H9 (cell line): ENCODE measurements at regions not wholly inside any gene's neighbourhood (a gene's known extent, or its start where the extent isn't known, plus 50 kb on each side); places are given as distances from the start of the nearest gene placed in this dataset.

Experiments used
- DNase-seq: peaks from one replicate; pipeline ENCODE4 v3.0.0-alpha.2; 2017
- H2AFZ ChIP-seq: one replicate; pipeline ENCODE4 v1.6.1; 2013; ENCODE audit warnings: mild to moderate bottlenecking, low read length, control low read depth, moderate library complexity
- H2AK5ac ChIP-seq: 2 replicates; pipeline ENCODE4 v1.6.1; 2013; ENCODE audit warnings: low read length, control low read depth, mixed read lengths; ENCODE audit not compliant: insufficient read length
- H2BK120ac ChIP-seq: one replicate; pipeline ENCODE4 v1.6.1; 2013; ENCODE audit warnings: low read depth, mild to moderate bottlenecking, low read length, control low read depth, inconsistent platforms; ENCODE audit not compliant: poor library complexity, severe bottlenecking
- H2BK12ac ChIP-seq: 2 replicates; pipeline ENCODE4 v1.6.1; 2013; ENCODE audit warnings: low read length, control low read depth, mixed read lengths, low read depth; ENCODE audit not compliant: insufficient read length
- H2BK15ac ChIP-seq: 2 replicates; pipeline ENCODE4 v1.6.1; 2013; ENCODE audit warnings: low read depth, low read length, control low read depth
- H2BK20ac ChIP-seq: one replicate; pipeline ENCODE4 v1.6.1; 2013; ENCODE audit warnings: low read depth, mild to moderate bottlenecking, low read length, control low read depth, inconsistent platforms; ENCODE audit not compliant: poor library complexity, severe bottlenecking
- H2BK5ac ChIP-seq: 2 replicates; pipeline ENCODE4 v1.6.1; 2013; ENCODE audit warnings: low read length, control low read depth, mixed read lengths; ENCODE audit not compliant: insufficient read length
- H3K14ac ChIP-seq: 2 replicates; pipeline ENCODE4 v1.6.1; 2013; ENCODE audit warnings: low read length, control low read depth; ENCODE audit not compliant: insufficient read depth
- H3K18ac ChIP-seq: 2 replicates; pipeline ENCODE4 v1.6.1; 2013; ENCODE audit warnings: low read depth, mild to moderate bottlenecking, mixed read lengths, low read length, control low read depth; ENCODE audit not compliant: insufficient read length
- H3K23ac ChIP-seq: 2 replicates; pipeline ENCODE4 v1.6.1; 2013; ENCODE audit warnings: low read length, control low read depth, mixed read lengths, low read depth; ENCODE audit not compliant: insufficient read length
- H3K23me2 ChIP-seq: 2 replicates; pipeline ENCODE4 v1.6.1; 2013; ENCODE audit warnings: low read depth, mild to moderate bottlenecking, mixed read lengths, low read length, control low read depth; ENCODE audit not compliant: insufficient read length, poor library complexity, severe bottlenecking
- H3K27ac ChIP-seq: 2 replicates; pipeline ENCODE4 v1.5.1; 2013; ENCODE audit warnings: low read length, control low read depth, mixed read lengths, low read depth; ENCODE audit not compliant: insufficient read length
- H3K27me3 ChIP-seq: 2 replicates; pipeline ENCODE4 v1.6.1; 2013; ENCODE audit warnings: low read length, control low read depth, inconsistent platforms; ENCODE audit not compliant: insufficient read depth
- H3K4ac ChIP-seq: 2 replicates; pipeline ENCODE4 v1.6.1; 2013; ENCODE audit warnings: low read depth, mild to moderate bottlenecking, control low read depth, inconsistent platforms, low read length, moderate library complexity
- H3K4me1 ChIP-seq: 2 replicates; pipeline ENCODE4 v1.6.1; 2013; ENCODE audit warnings: low read length, control low read depth, inconsistent platforms; ENCODE audit not compliant: insufficient read depth
- H3K4me2 ChIP-seq: 2 replicates; pipeline ENCODE4 v1.6.1; 2013; ENCODE audit warnings: low read length, control low read depth, mixed read lengths; ENCODE audit not compliant: insufficient read length, insufficient read depth
- H3K56ac ChIP-seq: 2 replicates; pipeline ENCODE4 v1.6.1; 2013; ENCODE audit warnings: low read depth, mild to moderate bottlenecking, mixed read lengths, low read length, control low read depth; ENCODE audit not compliant: insufficient read length
- H3K79me1 ChIP-seq: 2 replicates; pipeline ENCODE4 v1.6.1; 2013; ENCODE audit warnings: low read depth, mild to moderate bottlenecking, moderate library complexity, low read length, control low read depth, inconsistent platforms; ENCODE audit not compliant: insufficient read depth, poor library complexity, severe bottlenecking
- H3K79me2 ChIP-seq: 2 replicates; pipeline ENCODE4 v1.6.1; 2013; ENCODE audit warnings: low read length, control low read depth, inconsistent platforms; ENCODE audit not compliant: insufficient read depth
- H3K9ac ChIP-seq: 2 replicates; pipeline ENCODE4 v1.6.1; 2013; ENCODE audit warnings: low read length, control low read depth, mixed read lengths; ENCODE audit not compliant: insufficient read length; ENCODE audit errors: extremely low read depth
- H3K9me3 ChIP-seq: one replicate; pipeline ENCODE4 v1.6.1; 2013; ENCODE audit warnings: low read depth, low read length, inconsistent platforms; ENCODE audit not compliant: control insufficient read depth
- H3T11ph ChIP-seq: one replicate; pipeline ENCODE4 v1.6.1; 2013; ENCODE audit warnings: mild to moderate bottlenecking, low read length, control low read depth, inconsistent platforms
- H4K20me1 ChIP-seq: one replicate; pipeline ENCODE4 v1.6.1; 2013; ENCODE audit not compliant: control insufficient read depth, insufficient read length, insufficient read depth
- H4K5ac ChIP-seq: 2 replicates; pipeline ENCODE4 v1.6.1; 2013; ENCODE audit warnings: low read depth, mild to moderate bottlenecking, mixed read lengths, low read length, control low read depth; ENCODE audit not compliant: insufficient read length
- H4K8ac ChIP-seq: replicated peaks from 2 replicates; pipeline ENCODE4 v1.6.1; 2013; ENCODE audit warnings: low read length, control low read depth, mixed read lengths, low read depth; ENCODE audit not compliant: insufficient read length
- H4K91ac ChIP-seq: 2 replicates; pipeline ENCODE4 v1.6.1; 2013; ENCODE audit warnings: low read depth, mild to moderate bottlenecking, moderate library complexity, mixed read lengths, low read length, control low read depth; ENCODE audit not compliant: insufficient read length
- H3K27ac Mint-ChIP-seq, 3 experiments: 2 replicates in 2 of 3; 3 replicates in 1 of 3; pipeline ENCODE4 v1.8.0; 2020 to 2021; ENCODE audit warnings: mixed read lengths in 3 of 3, mild to moderate bottlenecking in 1 of 3, moderate library complexity in 1 of 3
- H3K27me3 Mint-ChIP-seq: 2 replicates; pipeline ENCODE4 v1.8.0; 2021; ENCODE audit warnings: low read depth, mild to moderate bottlenecking, moderate library complexity, mixed read lengths
- H3K36me3 Mint-ChIP-seq, 3 experiments: 2 replicates in 2 of 3; 3 replicates in 1 of 3; pipeline ENCODE4 v1.8.0; 2020 to 2021; ENCODE audit warnings: low read depth in 3 of 3, mixed read lengths in 3 of 3; ENCODE audit not compliant: insufficient read depth in 1 of 3
- H3K4me1 Mint-ChIP-seq, 2 experiments: 2 replicates each; pipeline ENCODE4 v1.8.0; 2020; ENCODE audit warnings: mixed read lengths in 2 of 2
- H3K4me3 Mint-ChIP-seq, 2 experiments: 2 replicates in 1 of 2; 3 replicates in 1 of 2; pipeline ENCODE4 v1.8.0; 2020 to 2021; ENCODE audit warnings: mild to moderate bottlenecking in 2 of 2, mixed read lengths in 2 of 2, moderate library complexity in 1 of 2
- H3K9me3 Mint-ChIP-seq, 2 experiments: 2 replicates in 1 of 2; 3 replicates in 1 of 2; pipeline ENCODE4 v1.8.0; 2020; ENCODE audit warnings: mild to moderate bottlenecking in 2 of 2, mixed read lengths in 2 of 2, moderate library complexity in 1 of 2
- WGBS: extraction: QIAGEN DNeasy Blood & Tissue Kit; methylation state at CpG from one replicate; pipeline ENCODE4 v1.1.7; 2013; ENCODE audit warnings: missing lambda C conversion rate, low lambda C conversion rate, mixed read lengths; ENCODE audit not compliant: insufficient read length; ENCODE audit errors: extremely low coverage; 5-methylcytosine and 5-hydroxymethylcytosine counted together
- TF ChIP-seq, protein P1 (sequence below): fragments of 200-600 bp; sonication (generic); conservative IDR thresholded peaks from 3 replicates; pipeline ENCODE4 v1.8.0; 2021; ENCODE audit warnings: antibody characterized with exemption, mild to moderate bottlenecking

DNA sequence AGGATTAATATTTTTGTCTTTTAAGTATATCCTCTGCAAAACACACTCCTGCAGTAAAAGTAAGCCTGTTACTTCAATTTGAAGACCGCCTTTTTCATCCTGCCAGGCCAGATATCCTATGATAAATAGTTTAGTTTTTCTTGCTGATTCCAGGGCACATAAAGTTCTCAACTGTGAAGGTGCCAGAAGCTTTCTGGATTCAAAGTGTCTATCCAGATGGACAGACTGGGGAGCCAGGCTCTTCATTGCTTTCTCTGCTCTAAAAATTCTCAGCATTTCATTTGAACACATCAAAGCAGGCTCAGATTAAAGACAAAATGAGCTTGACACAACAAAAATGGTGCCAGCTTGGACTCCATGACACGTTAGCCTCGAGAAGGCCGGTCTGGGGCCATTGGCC, 53.6 kb upstream of the UBL3 start:
- no peak overlapping the region for H2BK12ac ChIP-seq
- Mint-ChIP-seq H3K27me3 (no peaks in the 10 kb centered on the region), H3K36me3 (peaks cover 0 to 4% (median 2%) of the 10 kb centered on the region in 3 experiments; a peak in 3 of 7 replicates), H3K4me3 (no peak overlapping the region), H3K4me1 (peaks cover 14 to 16% of the 10 kb centered on the region in 2 experiments), H3K27ac (no peak overlapping the region; a peak in 1 of 7 replicates), H3K9me3 (peaks cover 3 to 8% of the 10 kb centered on the region in 2 experiments; a peak in 2 of 5 replicates)
- no peaks in the 10 kb centered on the region for H3K27me3 ChIP-seq
- H3K56ac ChIP-seq, result no peak overlapping the region
- peaks cover 5% of the 10 kb centered on the region; the same call in 1 of the 2 replicates for H3K4me1 ChIP-seq
- no peak overlapping the region for H2BK20ac ChIP-seq
- no peak overlapping the region for H2BK5ac ChIP-seq
- H3K18ac ChIP-seq, result no peak overlapping the region
- H3K9me3 ChIP-seq, result no peaks in the 10 kb centered on the region
- WGBS, result no CpG with 5 or more reads among the region's 4 CpGs
- no peak overlapping the region for H2BK15ac ChIP-seq
- no peak overlapping the region for H3K14ac ChIP-seq
- no peak overlapping the region for H3T11ph ChIP-seq
- no peaks in the 10 kb centered on the region for H3K79me2 ChIP-seq
- H2BK120ac ChIP-seq, result no peak overlapping the region
- no peak overlapping the region for H3K27ac ChIP-seq
- no peak overlapping the region for H3K9ac ChIP-seq
- no peak overlapping the region for H4K5ac ChIP-seq
- H2AK5ac ChIP-seq, result no peak overlapping the region
- H3K23ac ChIP-seq, result no peak overlapping the region
- H3K4me2 ChIP-seq, result no peak overlapping the region
- H3K23me2 ChIP-seq, result no peaks in the 10 kb centered on the region
- no peak overlapping the region for H3K4ac ChIP-seq
- H4K91ac ChIP-seq, result no peak overlapping the region
- H2AFZ ChIP-seq, result no peak overlapping the region
- H3K79me1 ChIP-seq, result no peaks in the 10 kb centered on the region
- TF ChIP-seq, protein P1, sequence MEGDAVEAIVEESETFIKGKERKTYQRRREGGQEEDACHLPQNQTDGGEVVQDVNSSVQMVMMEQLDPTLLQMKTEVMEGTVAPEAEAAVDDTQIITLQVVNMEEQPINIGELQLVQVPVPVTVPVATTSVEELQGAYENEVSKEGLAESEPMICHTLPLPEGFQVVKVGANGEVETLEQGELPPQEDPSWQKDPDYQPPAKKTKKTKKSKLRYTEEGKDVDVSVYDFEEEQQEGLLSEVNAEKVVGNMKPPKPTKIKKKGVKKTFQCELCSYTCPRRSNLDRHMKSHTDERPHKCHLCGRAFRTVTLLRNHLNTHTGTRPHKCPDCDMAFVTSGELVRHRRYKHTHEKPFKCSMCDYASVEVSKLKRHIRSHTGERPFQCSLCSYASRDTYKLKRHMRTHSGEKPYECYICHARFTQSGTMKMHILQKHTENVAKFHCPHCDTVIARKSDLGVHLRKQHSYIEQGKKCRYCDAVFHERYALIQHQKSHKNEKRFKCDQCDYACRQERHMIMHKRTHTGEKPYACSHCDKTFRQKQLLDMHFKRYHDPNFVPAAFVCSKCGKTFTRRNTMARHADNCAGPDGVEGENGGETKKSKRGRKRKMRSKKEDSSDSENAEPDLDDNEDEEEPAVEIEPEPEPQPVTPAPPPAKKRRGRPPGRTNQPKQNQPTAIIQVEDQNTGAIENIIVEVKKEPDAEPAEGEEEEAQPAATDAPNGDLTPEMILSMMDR, result no peak
- DNase-seq, result no peak
- H4K8ac ChIP-seq, result no peak overlapping the region
- H4K20me1 ChIP-seq, result no peaks in the 10 kb centered on the region
